ENCODE measurements at regions not wholly inside any gene's neighbourhood (a gene's known extent, or its start where the extent isn't known, plus 50 kb on each side); places are given as distances from the start of the nearest gene placed in this dataset.

GRCh38 chr10:4046030-4046429 lies 261.0 kb upstream of the KLF6 start:
- no peak for DNase-seq (ENCODE audit: low read depth in 2 of 3, low spot score in 2 of 3)

- DNase-seq (ENCODE audit: low read depth in 2 of 3, low spot score in 2 of 3), result no peak
Observed at GRCh38 chr10:4043897-4044665, 259.1 kb upstream of the KLF6 start.

- no peak for DNase-seq (ENCODE audit: low read depth in 2 of 3, low spot score in 2 of 3)
Observed at GRCh38 chr10:4041635-4042034, 256.6 kb upstream of the KLF6 start.

GRCh38 chr10:4038000-4038399 lies 253.0 kb upstream of the KLF6 start:
- no peak for DNase-seq (ENCODE audit: low read depth in 2 of 3, low spot score in 2 of 3)

- DNase-seq (ENCODE audit: low read depth in 2 of 3, low spot score in 2 of 3), result no peak
Observed at GRCh38 chr10:4035599-4035945, 250.6 kb upstream of the KLF6 start.

GRCh38 chr10:4034907-4035598 lies 250.0 kb upstream of the KLF6 start:
- DNase-seq (ENCODE audit: low read depth in 2 of 3, low spot score in 2 of 3), result no peak

GRCh38 chr10:4033341-4033896 lies 248.4 kb upstream of the KLF6 start:
- DNase-seq (ENCODE audit: low read depth in 2 of 3, low spot score in 2 of 3), result no peak

GRCh38 chr10:4029866-4030265 lies 244.9 kb upstream of the KLF6 start:
- DNase-seq (ENCODE audit: low read depth in 2 of 3, low spot score in 2 of 3), result no peak

GRCh38 chr10:4028854-4029583 lies 244.0 kb upstream of the KLF6 start:
- no peak for DNase-seq (ENCODE audit: low read depth in 2 of 3, low spot score in 2 of 3)

GRCh38 chr10:4028027-4028471 lies 243.0 kb upstream of the KLF6 start:
- DNase-seq (ENCODE audit: low read depth in 2 of 3, low spot score in 2 of 3), result no peak

GRCh38 chr10:4025339-4025738 lies 240.3 kb upstream of the KLF6 start:
- DNase-seq (ENCODE audit: low read depth in 2 of 3, low spot score in 2 of 3), result no peak

GRCh38 chr10:4024516-4025245 lies 239.7 kb upstream of the KLF6 start:
- no peak for DNase-seq (ENCODE audit: low read depth in 2 of 3, low spot score in 2 of 3)

GRCh38 chr10:4024027-4024426 lies 239.0 kb upstream of the KLF6 start:
- DNase-seq (ENCODE audit: low read depth in 2 of 3, low spot score in 2 of 3), result no peak

- no peak for DNase-seq (ENCODE audit: low read depth in 2 of 3, low spot score in 2 of 3)
Observed at GRCh38 chr10:4022473-4022872, 237.5 kb upstream of the KLF6 start.

GRCh38 chr10:4020631-4021030 lies 235.6 kb upstream of the KLF6 start:
- DNase-seq (ENCODE audit: low read depth in 2 of 3, low spot score in 2 of 3), result no peak

- no peak for DNase-seq (ENCODE audit: low read depth in 2 of 3, low spot score in 2 of 3)
Observed at GRCh38 chr10:4018054-4018511, 233.1 kb upstream of the KLF6 start.

- DNase-seq (ENCODE audit: low read depth in 2 of 3, low spot score in 2 of 3), result no peak
Observed at GRCh38 chr10:4017336-4017735, 232.3 kb upstream of the KLF6 start.

- DNase-seq (ENCODE audit: low read depth in 2 of 3, low spot score in 2 of 3), result no peak
Observed at GRCh38 chr10:4016214-4016740, 231.3 kb upstream of the KLF6 start.

- peak in 2 of 3 experiments; percentile 17 to 54 for DNase-seq (ENCODE audit: low read depth in 2 of 3, low spot score in 2 of 3)
Observed at GRCh38 chr10:4013651-4014121, 228.7 kb upstream of the KLF6 start.

- no peak for DNase-seq (ENCODE audit: low read depth in 2 of 3, low spot score in 2 of 3)
Observed at GRCh38 chr10:4012848-4013247, 227.8 kb upstream of the KLF6 start.

Measured in activated CD8-positive, alpha-beta memory T cell treated with anti-CD3 and anti-CD28 coated beads for 48 hours (primary cell).